ENCODE measurements at regions not wholly inside any gene's neighbourhood (a gene's known extent, or its start where the extent isn't known, plus 50 kb on each side); places are given as distances from the start of the nearest gene placed in this dataset.

DNA sequence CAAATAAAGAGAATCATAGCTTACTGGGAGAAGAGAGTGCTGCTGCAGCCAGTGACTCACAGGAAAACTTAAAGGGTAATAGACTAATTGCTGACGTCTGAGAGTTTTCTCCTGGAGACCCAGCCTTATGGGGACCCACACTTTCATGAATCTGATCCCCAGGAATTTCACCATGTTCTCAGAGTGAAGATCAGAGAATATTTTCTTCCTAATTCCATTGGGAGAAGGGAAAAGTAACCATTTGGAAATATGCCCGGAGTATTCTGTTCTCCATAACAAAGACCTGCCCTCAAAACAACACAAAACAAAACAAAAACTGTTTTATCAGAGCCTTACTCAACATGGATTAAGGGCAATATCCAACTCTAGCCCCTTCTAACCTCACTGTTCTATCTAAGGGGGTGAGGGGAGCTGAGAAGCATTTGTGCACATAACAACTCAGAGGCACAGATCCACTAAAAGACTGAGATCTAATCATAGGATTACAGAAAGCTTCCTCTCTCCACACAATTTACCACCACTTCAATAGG lies 168.2 kb upstream of the SSTR4 start:
- TF ChIP-seq, protein P1, sequence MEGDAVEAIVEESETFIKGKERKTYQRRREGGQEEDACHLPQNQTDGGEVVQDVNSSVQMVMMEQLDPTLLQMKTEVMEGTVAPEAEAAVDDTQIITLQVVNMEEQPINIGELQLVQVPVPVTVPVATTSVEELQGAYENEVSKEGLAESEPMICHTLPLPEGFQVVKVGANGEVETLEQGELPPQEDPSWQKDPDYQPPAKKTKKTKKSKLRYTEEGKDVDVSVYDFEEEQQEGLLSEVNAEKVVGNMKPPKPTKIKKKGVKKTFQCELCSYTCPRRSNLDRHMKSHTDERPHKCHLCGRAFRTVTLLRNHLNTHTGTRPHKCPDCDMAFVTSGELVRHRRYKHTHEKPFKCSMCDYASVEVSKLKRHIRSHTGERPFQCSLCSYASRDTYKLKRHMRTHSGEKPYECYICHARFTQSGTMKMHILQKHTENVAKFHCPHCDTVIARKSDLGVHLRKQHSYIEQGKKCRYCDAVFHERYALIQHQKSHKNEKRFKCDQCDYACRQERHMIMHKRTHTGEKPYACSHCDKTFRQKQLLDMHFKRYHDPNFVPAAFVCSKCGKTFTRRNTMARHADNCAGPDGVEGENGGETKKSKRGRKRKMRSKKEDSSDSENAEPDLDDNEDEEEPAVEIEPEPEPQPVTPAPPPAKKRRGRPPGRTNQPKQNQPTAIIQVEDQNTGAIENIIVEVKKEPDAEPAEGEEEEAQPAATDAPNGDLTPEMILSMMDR (IDR thresholded peaks at IDR 0.05; ENCODE audit: low read depth, low read length, missing control alignments) = no peak
- H3K4me3 ChIP-seq (replicated peaks; ENCODE audit: low read depth, low read length) = no peak overlapping the region
- no peak for DNase-seq (ENCODE audit: extremely low read depth, low read depth)

DNA sequence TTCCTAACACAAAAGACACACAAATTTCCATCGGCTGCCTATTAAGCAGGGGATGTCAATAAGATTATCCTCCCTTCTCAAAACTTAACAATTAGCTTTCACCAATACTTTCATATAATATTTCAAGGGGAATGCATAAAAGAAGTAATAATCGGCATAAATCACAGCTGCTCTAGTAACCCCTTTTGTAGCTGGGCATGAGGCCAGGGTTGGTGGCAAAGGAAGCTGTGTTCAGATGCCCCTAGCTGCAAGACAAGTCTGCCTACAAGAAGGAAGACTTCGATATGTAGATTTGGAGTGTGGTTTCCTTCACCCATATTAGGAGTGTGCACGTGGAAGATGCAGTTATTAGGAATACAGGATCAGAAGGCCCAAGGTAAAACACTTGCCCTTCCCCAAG lies 156.9 kb upstream of the SSTR4 start:
- TF ChIP-seq, protein P1 (IDR thresholded peaks at IDR 0.05; ENCODE audit: low read depth, low read length, missing control alignments) = no peak
- H3K4me3 ChIP-seq (replicated peaks; ENCODE audit: low read depth, low read length) = no peak overlapping the region
- DNase-seq (ENCODE audit: extremely low read depth, low read depth) = no peak

DNA sequence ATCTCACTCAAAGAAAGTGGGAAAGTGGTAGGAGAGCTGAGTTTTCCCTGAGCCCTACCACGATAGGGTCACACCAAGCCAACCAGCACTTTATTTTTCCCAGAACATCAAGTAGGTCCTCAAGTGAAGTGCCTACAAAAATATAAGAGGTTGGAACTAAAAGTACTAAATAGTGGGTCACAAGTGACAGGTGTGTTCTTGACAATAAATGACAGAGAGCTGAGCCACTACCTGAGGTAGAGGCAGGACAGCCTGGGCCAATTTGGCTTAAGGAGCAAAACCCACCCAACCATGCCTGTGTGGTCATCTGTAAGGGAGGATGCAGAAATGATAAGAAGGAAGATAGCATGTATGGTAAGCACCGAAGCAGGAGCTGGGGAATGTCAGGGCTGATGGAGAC lies 154.8 kb upstream of the SSTR4 start:
- TF ChIP-seq, protein P1 (IDR thresholded peaks at IDR 0.05; ENCODE audit: low read depth, low read length, missing control alignments) = no peak
- DNase-seq (ENCODE audit: extremely low read depth, low read depth) = no peak
- no peak overlapping the region for H3K4me3 ChIP-seq (replicated peaks; ENCODE audit: low read depth, low read length)

DNA sequence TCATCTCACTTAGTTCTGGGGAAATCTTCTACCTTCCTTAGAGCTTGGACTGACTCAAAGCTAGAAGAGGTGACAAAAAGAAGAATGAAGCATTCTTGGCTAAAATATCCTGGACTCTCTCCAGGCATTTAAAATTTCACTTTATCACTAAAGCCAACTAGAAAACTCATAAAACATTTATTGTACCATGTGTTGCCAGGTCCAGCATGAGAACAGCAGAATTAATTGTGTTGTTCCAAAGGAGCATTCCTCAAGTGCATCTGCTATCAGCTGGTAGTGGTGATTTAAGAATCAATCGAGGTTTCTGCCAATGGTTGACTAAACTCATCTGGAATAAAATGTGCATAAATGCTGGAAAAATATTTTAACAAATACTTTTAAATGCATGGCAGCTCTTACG lies 147.3 kb upstream of the SSTR4 start:
- TF ChIP-seq, protein P1 (IDR thresholded peaks at IDR 0.05; ENCODE audit: low read depth, low read length, missing control alignments) = no peak
- no peak overlapping the region for H3K4me3 ChIP-seq (replicated peaks; ENCODE audit: low read depth, low read length)
- no peak for DNase-seq (ENCODE audit: extremely low read depth, low read depth)

DNA sequence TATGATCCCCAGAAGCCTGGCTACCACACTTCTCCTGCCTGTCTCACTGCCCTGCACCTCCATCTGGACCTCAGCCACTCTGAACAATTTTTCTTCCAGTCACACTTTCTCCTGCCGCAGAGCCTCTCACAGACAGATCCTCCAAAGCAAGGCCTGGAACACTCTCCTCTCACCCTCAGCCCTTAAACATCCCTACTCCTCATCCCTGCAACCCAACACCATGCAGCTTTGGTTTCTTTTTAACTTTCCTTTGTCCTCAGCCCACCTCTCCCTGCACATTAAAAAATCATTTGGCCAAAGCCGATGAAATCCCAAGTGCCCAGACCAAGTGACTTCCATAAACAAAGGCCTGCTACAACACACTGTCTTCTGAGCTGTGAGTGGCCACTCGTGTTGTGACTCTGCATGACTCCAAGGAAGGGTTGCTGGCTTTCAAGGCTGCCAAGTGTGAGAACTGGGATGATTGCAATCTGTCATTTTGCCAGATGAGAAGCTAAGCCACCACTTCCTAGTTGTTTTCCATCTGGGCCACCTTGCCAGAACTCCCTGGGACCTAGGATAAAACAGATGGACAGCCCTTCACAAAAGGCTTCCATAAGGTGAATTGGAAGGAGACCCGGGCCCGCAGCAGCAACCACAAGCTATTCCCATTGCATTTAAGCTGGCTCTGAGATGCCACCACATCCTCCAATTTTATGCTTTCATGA lies 144.4 kb upstream of the SSTR4 start:
- DNase-seq (ENCODE audit: extremely low read depth, low read depth) = no peak
- TF ChIP-seq, protein P1 (IDR thresholded peaks at IDR 0.05; ENCODE audit: low read depth, low read length, missing control alignments) = no peak
- H3K4me3 ChIP-seq (replicated peaks; ENCODE audit: low read depth, low read length) = no peak overlapping the region

DNA sequence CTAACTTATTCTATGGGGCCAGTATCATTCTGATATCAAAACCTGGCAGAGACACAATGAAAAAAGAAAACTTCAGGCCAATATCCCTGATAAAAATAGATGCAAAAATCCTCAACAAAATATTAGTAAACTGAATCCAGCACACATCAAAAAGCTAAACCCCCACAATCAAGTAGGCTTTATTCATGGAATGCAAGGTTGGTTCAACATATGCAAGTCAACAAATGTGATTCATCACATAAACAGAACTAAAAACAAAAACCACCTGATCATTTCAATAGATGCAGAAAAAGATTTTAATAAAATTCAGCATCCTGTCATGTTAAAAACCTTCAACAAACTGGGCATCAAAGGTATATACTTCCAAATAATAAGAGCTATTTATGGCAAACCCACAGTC lies 133.9 kb upstream of the SSTR4 start:
- H3K4me3 ChIP-seq (replicated peaks; ENCODE audit: low read depth, low read length) = no peak overlapping the region
- DNase-seq (ENCODE audit: extremely low read depth, low read depth) = no peak
- TF ChIP-seq, protein P1 (IDR thresholded peaks at IDR 0.05; ENCODE audit: low read depth, low read length, missing control alignments) = no peak

DNA sequence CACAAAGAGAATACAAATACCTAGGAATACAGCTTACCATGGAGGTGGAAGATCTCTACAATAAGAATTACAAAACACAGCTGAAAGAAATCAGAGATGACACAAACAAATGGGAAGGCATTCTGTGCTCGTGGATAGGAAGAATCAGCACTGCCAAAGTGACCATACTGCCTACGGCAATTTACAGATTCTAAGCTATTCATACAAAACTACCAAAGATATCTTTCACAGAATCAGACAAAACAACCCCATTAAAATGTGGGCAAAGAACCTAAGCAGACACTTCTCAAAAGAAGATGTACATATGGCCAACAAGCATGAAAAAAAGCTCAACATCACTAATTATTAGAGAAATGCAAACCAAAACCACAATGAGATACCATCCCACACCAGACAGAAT lies 133.2 kb upstream of the SSTR4 start:
- DNase-seq (ENCODE audit: extremely low read depth, low read depth) = no peak
- no peak overlapping the region for H3K4me3 ChIP-seq (replicated peaks; ENCODE audit: low read depth, low read length)
- TF ChIP-seq, protein P1 (IDR thresholded peaks at IDR 0.05; ENCODE audit: low read depth, low read length, missing control alignments) = no peak

Measured in HFF-Myc (cell line).